HCT116 (cell line): ENCODE measurements at regions not wholly inside any gene's neighbourhood (a gene's known extent, or its start where the extent isn't known, plus 50 kb on each side); places are given as distances from the start of the nearest gene placed in this dataset.

Experiments used
- ATAC-seq: fragments of 200-7000 bp; cut with Tn5 transposase; 2 replicates; pipeline ENCODE4 v1.9.1; 2020; ENCODE audit warnings: mild to moderate bottlenecking, moderate library complexity
- BruUV-seq: library from RNA; stranded (reverse); fragments of 400-500 nt; replicated peaks from 2 replicates; lab custom pipeline; 2021; lab: Mats Ljungman, UMichigan
- CTCF ChIA-PET: fragments of 300-600 bp; sonication (Branson Sonifier 250); formaldehyde crosslinking; loops from one replicate; lab custom pipeline; 2021; ENCODE audit warnings: antibody characterized with exemption; lab: Charles Lee
- POLR2A ChIA-PET: fragments of 300-600, 350-600 bp; sonication (Branson Sonifier 250); formaldehyde crosslinking; loops from one replicate; lab custom pipeline; 2021; ENCODE audit warnings: antibody characterized with exemption; lab: Charles Lee
- RAD21 ChIA-PET, 2 experiments: fragments of 300-600 bp; sonication (Branson Sonifier 250); formaldehyde crosslinking; loops; one replicate each; lab custom pipeline; 2023; ENCODE audit warnings: low total read pairs in 2 of 2; ENCODE audit not compliant: uncharacterized antibody in 2 of 2, unreplicated experiment in 2 of 2, low non-redundant PET in 1 of 2; lab: Charles Lee
- DNase-seq: peaks from one replicate; pipeline ENCODE4 v3.0.0-alpha.2; 2010; ENCODE audit warnings: low read depth, low spot score
- H2AFZ ChIP-seq: fragments of 200-600 bp; shearing (Covaris generic), sonication (generic); 2 replicates; pipeline ENCODE4 v1.6.1; 2017; ENCODE audit warnings: low read depth, mixed run types, mixed read lengths, antibody characterized with exemption, low read length; ENCODE audit not compliant: poor library complexity, severe bottlenecking
- H3K27ac ChIP-seq: 2 replicates; pipeline ENCODE4 v1.5.1; 2012; ENCODE audit warnings: low read depth, low read length
- H3K27me3 ChIP-seq: fragments of 200-600 bp; sonication (generic); 2 replicates; pipeline ENCODE4 v1.6.1; 2016; ENCODE audit warnings: mixed run types, low read length, mixed read lengths; ENCODE audit not compliant: insufficient read depth
- H3K36me3 ChIP-seq, 2 experiments: fragments of 200-500 bp in 1 of 2; fragments of 200-600 bp in 1 of 2; sonication (Bioruptor generic) in 1 of 2; sonication (generic) in 1 of 2; 2 replicates each; pipeline versions ENCODE4 v1.5.1 to v1.6.1; 2014 to 2016; ENCODE audit warnings: low read length in 2 of 2, inconsistent platforms in 1 of 2, mixed read lengths in 1 of 2, mixed run types in 1 of 2; ENCODE audit not compliant: insufficient read depth in 2 of 2, control insufficient read depth in 1 of 2
- H3K4me1 ChIP-seq, 2 experiments: fragments of 200-600 bp in 1 of 2; sonication (generic) in 1 of 2; 2 replicates each; pipeline versions ENCODE4 v1.5.1 to v1.6.1; 2012 to 2017; ENCODE audit warnings: low read length in 2 of 2, inconsistent platforms in 1 of 2, mild to moderate bottlenecking in 1 of 2, mixed read lengths in 1 of 2, mixed run types in 1 of 2, moderate library complexity in 1 of 2; ENCODE audit not compliant: insufficient read depth in 2 of 2, control insufficient read depth in 1 of 2
- H3K4me2 ChIP-seq: fragments of 200-600 bp; sonication (generic); 2 replicates; pipeline ENCODE4 v1.6.1; 2017; ENCODE audit warnings: mixed run types, low read length, mixed read lengths
- H3K4me3 ChIP-seq, 2 experiments: fragments of 200-600 bp in 1 of 2; sonication (generic) in 1 of 2; replicated peaks in 1 of 2; 2 replicates each; pipeline ENCODE4 v1.5.1; 2011 to 2016; ENCODE audit warnings: low read length in 2 of 2, control low read depth in 1 of 2, low read depth in 1 of 2, mild to moderate bottlenecking in 1 of 2, mixed read lengths in 1 of 2, mixed run types in 1 of 2
- H3K79me2 ChIP-seq: fragments of 200-600 bp; sonication (generic); 2 replicates; pipeline ENCODE4 v1.6.1; 2017; ENCODE audit warnings: mild to moderate bottlenecking, mixed run types, low read length, moderate library complexity, mixed read lengths; ENCODE audit not compliant: insufficient read depth
- H3K9ac ChIP-seq: fragments of 200-600 bp; sonication (generic); 2 replicates; pipeline ENCODE4 v1.6.1; 2016; ENCODE audit warnings: low read length, mixed read lengths
- H3K9me2 ChIP-seq: fragments of 200-600 bp; sonication (generic), shearing (Covaris generic); 2 replicates; pipeline ENCODE4 v1.6.1; 2017; ENCODE audit warnings: mixed run types, mild to moderate bottlenecking, moderate library complexity; ENCODE audit not compliant: insufficient read depth
- H3K9me3 ChIP-seq, 2 experiments: fragments of 200-500 bp in 1 of 2; fragments of 200-600 bp in 1 of 2; sonication (Bioruptor generic) in 1 of 2; sonication (generic) in 1 of 2; 2 replicates each; pipeline ENCODE4 v1.6.1; 2014 to 2017; ENCODE audit warnings: low read length in 2 of 2, mixed read lengths in 2 of 2, inconsistent platforms in 1 of 2, low read depth in 1 of 2, mild to moderate bottlenecking in 1 of 2, mixed run types in 1 of 2, moderate library complexity in 1 of 2; ENCODE audit not compliant: control insufficient read depth in 1 of 2, insufficient read depth in 1 of 2
- H4K20me1 ChIP-seq: fragments of 200-600 bp; sonication (generic), shearing (Covaris generic); 2 replicates; pipeline ENCODE4 v1.6.1; 2017; ENCODE audit warnings: mixed run types, mild to moderate bottlenecking, moderate library complexity; ENCODE audit not compliant: insufficient read depth
- CEBPB ChIP-seq: IDR thresholded peaks from 2 replicates; pipeline ENCODE4 v1.6.1; 2012; ENCODE audit warnings: low read depth
- EGR1 ChIP-seq: IDR thresholded peaks from 2 replicates; pipeline ENCODE4 v1.6.1; 2012; ENCODE audit warnings: low read depth
- ELF1 ChIP-seq: IDR thresholded peaks from 2 replicates; pipeline ENCODE4 v1.6.1; 2012; ENCODE audit warnings: low read depth, borderline replicate concordance
- EZH2 ChIP-seq: fragments of 200-600 bp; sonication (generic); IDR thresholded peaks from 2 replicates; pipeline ENCODE4 v1.6.1; 2017; ENCODE audit warnings: antibody characterized with exemption, mixed run types
- EZH2phosphoT487 ChIP-seq: fragments of 200-600 bp; IDR thresholded peaks from 2 replicates; pipeline ENCODE4 v1.6.1; 2018; ENCODE audit warnings: antibody characterized with exemption, borderline replicate concordance
- FOSL1 ChIP-seq: IDR thresholded peaks from 2 replicates; pipeline ENCODE4 v1.6.1; 2012; ENCODE audit warnings: low read depth
- JUND ChIP-seq: IDR thresholded peaks from 2 replicates; pipeline ENCODE4 v1.6.1; 2012
- POLR2A ChIP-seq: IDR thresholded peaks from 2 replicates; pipeline ENCODE4 v1.7.0; 2011; ENCODE audit warnings: borderline replicate concordance; ENCODE audit not compliant: insufficient read depth, insufficient read length; ENCODE audit errors: extremely low read depth
- POLR2AphosphoS5 ChIP-seq: IDR thresholded peaks from 2 replicates; pipeline ENCODE4 v1.6.1; 2011; ENCODE audit warnings: mild to moderate bottlenecking, low read depth, low read length, moderate library complexity
- SRF ChIP-seq: IDR thresholded peaks from 2 replicates; pipeline ENCODE4 v1.6.1; 2012; ENCODE audit warnings: low read depth
- ZNF274 ChIP-seq: fragments of 200-500 bp; sonication (Bioruptor generic); IDR thresholded peaks from 2 replicates; pipeline ENCODE4 v1.6.1; 2014; ENCODE audit warnings: mild to moderate bottlenecking, low read depth, low read length, inconsistent platforms
- intact Hi-C: fragments of 100-400 bp; cut with micrococcal nuclease; formaldehyde crosslinking; loops from 2 replicates; pipeline ENCODE4 v1.10.0; 2022
- TF ChIP-seq, protein P1 (sequence below): IDR thresholded peaks from 2 replicates; pipeline ENCODE4 v1.6.1; 2011; ENCODE audit warnings: mild to moderate bottlenecking, low read length, moderate library complexity; ENCODE audit not compliant: insufficient replicate concordance; ENCODE audit errors: extremely low read depth
- TF ChIP-seq, protein P2 (sequence below): IDR thresholded peaks from 2 replicates; pipeline ENCODE4 v1.6.1; 2012; ENCODE audit warnings: low read depth
- TF ChIP-seq, protein P3 (sequence below): IDR thresholded peaks from 2 replicates; pipeline ENCODE4 v1.6.1; 2012
- TF ChIP-seq, protein P4 (sequence below): IDR thresholded peaks from 2 replicates; pipeline ENCODE4 v1.6.1; 2012
- TF ChIP-seq, protein P5 (sequence below), 3 experiments: fragments of 200-600 bp in 1 of 3; sonication (generic) in 1 of 3; IDR thresholded peaks in 2 of 3; conservative IDR thresholded peaks in 1 of 3; 2 replicates each; pipeline ENCODE4 v1.5.1; 2012 to 2017; ENCODE audit warnings: low read depth in 2 of 3, low read length in 2 of 3, antibody characterized with exemption in 1 of 3, borderline replicate concordance in 1 of 3, control low read depth in 1 of 3, mild to moderate bottlenecking in 1 of 3, mixed read lengths in 1 of 3, mixed run types in 1 of 3, moderate library complexity in 1 of 3; ENCODE audit not compliant: insufficient read depth in 1 of 3

DNA sequence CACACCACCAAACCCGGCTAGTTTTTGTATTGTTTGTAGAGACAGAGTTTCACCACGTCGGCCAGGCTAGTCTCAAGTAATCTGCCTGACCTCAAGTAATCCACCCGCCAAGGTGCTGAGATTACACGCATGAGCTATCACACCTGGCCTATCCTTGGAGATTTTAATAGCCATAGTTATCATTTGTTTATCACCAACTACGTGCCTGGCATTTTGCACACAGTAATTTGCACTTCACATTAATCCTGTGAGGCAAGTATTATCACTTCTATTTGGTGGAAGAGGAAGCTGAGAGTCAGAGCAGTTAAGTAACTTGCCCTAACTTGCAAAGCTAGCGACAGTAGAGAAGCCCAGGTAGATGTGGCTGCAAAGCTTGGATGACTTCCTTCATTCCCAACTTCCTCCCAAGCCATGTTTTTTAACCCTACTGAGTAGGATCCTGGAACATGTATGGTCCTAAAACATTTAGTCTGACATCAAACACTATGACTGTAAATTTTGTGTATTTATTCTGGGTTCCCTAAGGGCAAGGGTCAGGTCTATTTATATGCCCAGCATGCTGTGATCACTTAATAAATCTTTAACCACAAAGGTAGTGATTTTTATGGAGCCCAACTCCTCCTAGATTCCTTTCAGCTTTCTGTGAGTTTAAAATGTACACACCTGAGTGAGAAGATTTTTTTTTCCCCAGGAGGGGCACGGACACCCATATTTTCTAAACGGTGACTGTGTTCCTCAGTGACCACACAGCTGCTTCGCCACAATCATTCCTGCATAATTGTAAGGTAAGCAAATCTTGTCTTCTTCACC, 100.2 kb upstream of the RAI14 start:
- Histone ChIP-seq H3K9me3 (no peaks in the 10 kb centered on the region), H2AFZ (no peak overlapping the region), H3K4me2 (no peak overlapping the region), H3K27ac (no peak overlapping the region), H3K79me2 (no peaks in the 10 kb centered on the region), H3K9ac (no peak overlapping the region), H3K4me1 (no peaks in the 10 kb centered on the region), H3K4me3 (no peak overlapping the region), H3K36me3 (no peaks in the 10 kb centered on the region), H3K9me2 (no peaks in the 10 kb centered on the region), H4K20me1 (no peaks in the 10 kb centered on the region), H3K27me3 (no peaks in the 10 kb centered on the region)
- TF ChIP-seq EZH2phosphoT487 (no peak), ZNF274 (no peak), POLR2AphosphoS5 (no peak), FOSL1 (no peak), EZH2 (no peak), ELF1 (no peak), EGR1 (no peak), CEBPB (no peak), JUND (no peak), SRF (no peak), POLR2A (no peak)
- TF ChIP-seq, protein P1, sequence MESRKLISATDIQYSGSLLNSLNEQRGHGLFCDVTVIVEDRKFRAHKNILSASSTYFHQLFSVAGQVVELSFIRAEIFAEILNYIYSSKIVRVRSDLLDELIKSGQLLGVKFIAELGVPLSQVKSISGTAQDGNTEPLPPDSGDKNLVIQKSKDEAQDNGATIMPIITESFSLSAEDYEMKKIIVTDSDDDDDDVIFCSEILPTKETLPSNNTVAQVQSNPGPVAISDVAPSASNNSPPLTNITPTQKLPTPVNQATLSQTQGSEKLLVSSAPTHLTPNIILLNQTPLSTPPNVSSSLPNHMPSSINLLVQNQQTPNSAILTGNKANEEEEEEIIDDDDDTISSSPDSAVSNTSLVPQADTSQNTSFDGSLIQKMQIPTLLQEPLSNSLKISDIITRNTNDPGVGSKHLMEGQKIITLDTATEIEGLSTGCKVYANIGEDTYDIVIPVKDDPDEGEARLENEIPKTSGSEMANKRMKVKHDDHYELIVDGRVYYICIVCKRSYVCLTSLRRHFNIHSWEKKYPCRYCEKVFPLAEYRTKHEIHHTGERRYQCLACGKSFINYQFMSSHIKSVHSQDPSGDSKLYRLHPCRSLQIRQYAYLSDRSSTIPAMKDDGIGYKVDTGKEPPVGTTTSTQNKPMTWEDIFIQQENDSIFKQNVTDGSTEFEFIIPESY: no peak
- TF ChIP-seq, protein P2, sequence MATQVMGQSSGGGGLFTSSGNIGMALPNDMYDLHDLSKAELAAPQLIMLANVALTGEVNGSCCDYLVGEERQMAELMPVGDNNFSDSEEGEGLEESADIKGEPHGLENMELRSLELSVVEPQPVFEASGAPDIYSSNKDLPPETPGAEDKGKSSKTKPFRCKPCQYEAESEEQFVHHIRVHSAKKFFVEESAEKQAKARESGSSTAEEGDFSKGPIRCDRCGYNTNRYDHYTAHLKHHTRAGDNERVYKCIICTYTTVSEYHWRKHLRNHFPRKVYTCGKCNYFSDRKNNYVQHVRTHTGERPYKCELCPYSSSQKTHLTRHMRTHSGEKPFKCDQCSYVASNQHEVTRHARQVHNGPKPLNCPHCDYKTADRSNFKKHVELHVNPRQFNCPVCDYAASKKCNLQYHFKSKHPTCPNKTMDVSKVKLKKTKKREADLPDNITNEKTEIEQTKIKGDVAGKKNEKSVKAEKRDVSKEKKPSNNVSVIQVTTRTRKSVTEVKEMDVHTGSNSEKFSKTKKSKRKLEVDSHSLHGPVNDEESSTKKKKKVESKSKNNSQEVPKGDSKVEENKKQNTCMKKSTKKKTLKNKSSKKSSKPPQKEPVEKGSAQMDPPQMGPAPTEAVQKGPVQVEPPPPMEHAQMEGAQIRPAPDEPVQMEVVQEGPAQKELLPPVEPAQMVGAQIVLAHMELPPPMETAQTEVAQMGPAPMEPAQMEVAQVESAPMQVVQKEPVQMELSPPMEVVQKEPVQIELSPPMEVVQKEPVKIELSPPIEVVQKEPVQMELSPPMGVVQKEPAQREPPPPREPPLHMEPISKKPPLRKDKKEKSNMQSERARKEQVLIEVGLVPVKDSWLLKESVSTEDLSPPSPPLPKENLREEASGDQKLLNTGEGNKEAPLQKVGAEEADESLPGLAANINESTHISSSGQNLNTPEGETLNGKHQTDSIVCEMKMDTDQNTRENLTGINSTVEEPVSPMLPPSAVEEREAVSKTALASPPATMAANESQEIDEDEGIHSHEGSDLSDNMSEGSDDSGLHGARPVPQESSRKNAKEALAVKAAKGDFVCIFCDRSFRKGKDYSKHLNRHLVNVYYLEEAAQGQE: no peak
- TF ChIP-seq, protein P3, sequence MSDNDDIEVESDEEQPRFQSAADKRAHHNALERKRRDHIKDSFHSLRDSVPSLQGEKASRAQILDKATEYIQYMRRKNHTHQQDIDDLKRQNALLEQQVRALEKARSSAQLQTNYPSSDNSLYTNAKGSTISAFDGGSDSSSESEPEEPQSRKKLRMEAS: no peak
- TF ChIP-seq, protein P4, sequence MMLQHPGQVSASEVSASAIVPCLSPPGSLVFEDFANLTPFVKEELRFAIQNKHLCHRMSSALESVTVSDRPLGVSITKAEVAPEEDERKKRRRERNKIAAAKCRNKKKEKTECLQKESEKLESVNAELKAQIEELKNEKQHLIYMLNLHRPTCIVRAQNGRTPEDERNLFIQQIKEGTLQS: no peak
- TF ChIP-seq, protein P5, sequence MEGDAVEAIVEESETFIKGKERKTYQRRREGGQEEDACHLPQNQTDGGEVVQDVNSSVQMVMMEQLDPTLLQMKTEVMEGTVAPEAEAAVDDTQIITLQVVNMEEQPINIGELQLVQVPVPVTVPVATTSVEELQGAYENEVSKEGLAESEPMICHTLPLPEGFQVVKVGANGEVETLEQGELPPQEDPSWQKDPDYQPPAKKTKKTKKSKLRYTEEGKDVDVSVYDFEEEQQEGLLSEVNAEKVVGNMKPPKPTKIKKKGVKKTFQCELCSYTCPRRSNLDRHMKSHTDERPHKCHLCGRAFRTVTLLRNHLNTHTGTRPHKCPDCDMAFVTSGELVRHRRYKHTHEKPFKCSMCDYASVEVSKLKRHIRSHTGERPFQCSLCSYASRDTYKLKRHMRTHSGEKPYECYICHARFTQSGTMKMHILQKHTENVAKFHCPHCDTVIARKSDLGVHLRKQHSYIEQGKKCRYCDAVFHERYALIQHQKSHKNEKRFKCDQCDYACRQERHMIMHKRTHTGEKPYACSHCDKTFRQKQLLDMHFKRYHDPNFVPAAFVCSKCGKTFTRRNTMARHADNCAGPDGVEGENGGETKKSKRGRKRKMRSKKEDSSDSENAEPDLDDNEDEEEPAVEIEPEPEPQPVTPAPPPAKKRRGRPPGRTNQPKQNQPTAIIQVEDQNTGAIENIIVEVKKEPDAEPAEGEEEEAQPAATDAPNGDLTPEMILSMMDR (IDR thresholded peaks at IDR 0.05 in 2 of 3, conservative IDR thresholded peaks at IDR 0.05 in 1 of 3; ENCODE audit: borderline replicate concordance in 1 of 3, insufficient read depth in 1 of 3, low read depth in 2 of 3, low read length in 2 of 3): no peak
- DNase-seq: no peak
- POLR2A ChIA-PET: interaction anchor here (0.6 kb wide), 1 partner anchor 56 kb away, joined by 3 read pairs; no protein-coding TSS in a partner anchor
- intact Hi-C loops: no loop called here
- ATAC-seq: no peak
- no TSS peak for BruUV-seq
- CTCF ChIA-PET: no interaction called here
- RAD21 ChIA-PET: no interaction called here
